GM20000 (cell line): ENCODE measurements at regions not wholly inside any gene's neighbourhood (a gene's known extent, or its start where the extent isn't known, plus 50 kb on each side); places are given as distances from the start of the nearest gene placed in this dataset.

Experiments
- DNase-seq: peaks from one replicate; pipeline ENCODE4 v3.0.0; 2012; ENCODE audit warnings: low spot score
- CTCF ChIP-seq: IDR thresholded peaks from 2 replicates; pipeline ENCODE4 v1.5.1; 2012; ENCODE audit warnings: mild to moderate bottlenecking, control low read depth; ENCODE audit errors: extremely low read depth, missing control alignments

DNA sequence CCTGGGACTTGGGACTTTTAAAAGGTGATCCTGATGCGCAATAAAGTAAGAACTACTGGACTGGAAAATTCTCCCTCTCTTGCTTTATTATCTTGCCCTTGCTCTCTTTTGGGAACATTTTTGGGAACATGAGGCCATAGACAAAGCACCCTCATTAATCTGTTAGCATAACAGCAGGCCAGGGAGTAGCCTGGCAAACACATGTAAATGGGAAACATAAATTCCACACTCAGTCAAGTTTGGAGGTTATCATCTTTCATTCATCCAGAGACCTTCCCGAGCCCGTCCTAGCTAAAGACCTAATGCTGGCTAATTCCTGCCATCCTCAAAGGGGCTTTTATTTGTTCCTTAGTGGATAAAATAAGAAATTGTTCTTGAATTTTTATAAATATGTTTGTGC, 162.8 kb upstream of the ARX start:
- no peak for DNase-seq
- TF ChIP-seq CTCF, result no peak

DNA sequence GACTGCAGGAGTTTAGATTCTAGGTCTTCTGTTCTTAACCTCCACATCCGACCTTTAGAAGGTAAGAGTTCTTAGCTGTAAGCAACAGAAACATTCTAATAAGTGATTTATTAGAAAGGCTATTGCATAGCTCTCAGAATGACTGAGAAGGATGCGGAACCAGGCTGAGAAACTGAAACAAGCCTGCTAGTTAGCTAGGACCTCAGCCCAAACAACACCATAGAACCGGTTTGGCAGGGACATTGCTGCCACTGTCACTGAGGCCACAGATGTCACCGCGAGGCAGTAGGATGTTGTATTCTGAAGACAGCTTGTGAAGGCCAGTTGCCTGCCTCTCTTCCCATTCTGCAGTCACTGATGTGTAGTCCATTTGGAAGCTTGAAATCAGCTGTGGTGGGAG, 160.0 kb upstream of the ARX start:
- no peak for TF ChIP-seq CTCF
- DNase-seq, result peak; percentile 2

GRCh38 chrX:25175171-25175570, 159.4 kb upstream of the ARX start:
- DNase-seq, result no peak
- no peak for TF ChIP-seq CTCF

DNA sequence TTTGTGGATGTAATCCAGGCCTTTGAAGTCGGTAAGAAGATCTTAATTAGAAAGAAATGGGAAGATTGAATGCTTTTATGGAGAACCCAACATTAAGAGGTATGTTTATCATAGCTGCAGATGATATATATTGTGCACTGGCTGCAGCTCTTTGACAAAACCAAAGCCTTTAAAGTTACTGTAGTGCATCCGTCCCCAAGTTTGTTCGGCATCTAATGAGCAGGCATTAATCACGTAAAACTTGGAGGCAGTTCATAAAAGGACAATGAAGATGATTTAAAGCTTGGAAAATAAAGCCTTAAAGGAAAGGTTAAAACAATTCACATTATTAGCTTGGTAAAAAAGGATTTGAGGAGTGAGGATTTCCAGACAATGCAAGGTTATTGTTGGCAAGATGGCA, 150.8 kb upstream of the ARX start:
- DNase-seq, result no peak
- no peak for TF ChIP-seq CTCF

DNA sequence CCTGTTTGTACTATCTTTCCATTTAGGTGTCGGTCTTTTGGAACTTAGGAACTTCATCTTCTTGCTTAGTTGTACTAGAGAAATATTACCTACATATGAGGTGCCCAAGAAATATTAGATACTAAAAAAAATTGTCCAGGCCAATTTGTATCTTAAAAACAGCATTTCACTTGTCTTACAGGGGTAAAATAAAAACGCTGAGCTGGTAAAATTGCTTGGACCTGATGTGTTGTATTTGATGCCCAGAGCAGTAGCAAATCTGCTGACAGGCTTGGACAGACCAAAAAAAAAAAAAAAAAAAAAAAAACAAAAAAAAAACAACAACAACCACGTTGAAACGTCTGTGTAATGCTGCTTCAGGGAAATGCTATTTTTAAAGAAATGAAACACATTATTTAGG, 150.4 kb upstream of the ARX start:
- no peak for TF ChIP-seq CTCF
- DNase-seq, result no peak

DNA sequence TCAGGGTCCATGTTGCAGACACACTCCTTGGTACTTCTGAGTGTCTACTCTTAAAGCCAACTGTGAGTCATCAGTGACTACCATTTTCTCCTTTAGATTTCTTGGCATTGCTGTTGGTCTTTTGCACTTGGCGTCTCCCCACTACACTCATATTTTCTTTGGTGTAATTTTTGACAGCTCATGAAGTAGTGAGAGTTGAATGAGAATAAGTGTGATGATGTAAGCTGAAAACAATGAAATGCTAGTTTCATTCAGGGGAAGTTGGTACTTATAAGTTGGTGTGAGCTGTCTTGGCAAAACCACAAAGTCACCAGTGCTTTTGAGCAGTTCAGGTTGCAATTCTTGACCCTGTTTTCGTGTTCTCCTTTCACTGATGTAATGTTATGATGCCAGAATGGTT, 142.9 kb upstream of the ARX start:
- no peak for TF ChIP-seq CTCF
- DNase-seq, result no peak

- no peak for TF ChIP-seq CTCF
- DNase-seq, result no peak
These were observed 141.1 kb upstream of the ARX start for GRCh38 chrX:25156832-25157231.
